ENCODE measurements at regions not wholly inside any gene's neighbourhood (a gene's known extent, or its start where the extent isn't known, plus 50 kb on each side); places are given as distances from the start of the nearest gene placed in this dataset.

- no peak for DNase-seq
These were observed 642.2 kb downstream of the BRD1 start for GRCh38 chr22:49185312-49185969.

- no peak for DNase-seq
These were observed 642.9 kb downstream of the BRD1 start for GRCh38 chr22:49184736-49185135.

GRCh38 chr22:49183826-49184216 is 643.9 kb downstream of the BRD1 start:
- no peak for DNase-seq

GRCh38 chr22:49183208-49183825 is 644.4 kb downstream of the BRD1 start:
- no peak for DNase-seq

- no peak for DNase-seq
These were observed 645.3 kb downstream of the BRD1 start for GRCh38 chr22:49182416-49182815.

GRCh38 chr22:49181942-49182341 is 645.7 kb downstream of the BRD1 start:
- no peak for DNase-seq

- DNase-seq = no peak
These were observed 646.2 kb downstream of the BRD1 start for GRCh38 chr22:49181431-49181830.

GRCh38 chr22:49180683-49181024 is 647.0 kb downstream of the BRD1 start:
- no peak for DNase-seq

GRCh38 chr22:49179886-49180682 is 647.6 kb downstream of the BRD1 start:
- DNase-seq = no peak

GRCh38 chr22:49179175-49179574 is 648.5 kb downstream of the BRD1 start:
- DNase-seq = no peak

GRCh38 chr22:49178246-49179005 is 649.2 kb downstream of the BRD1 start:
- no peak for DNase-seq

GRCh38 chr22:49177666-49178065 is 650.0 kb downstream of the BRD1 start:
- no peak for DNase-seq

GRCh38 chr22:49176956-49177355 is 650.7 kb downstream of the BRD1 start:
- DNase-seq = no peak

GRCh38 chr22:49170053-49170452 is 657.6 kb downstream of the BRD1 start:
- no peak for DNase-seq

- DNase-seq = no peak
These were observed 658.5 kb downstream of the BRD1 start for GRCh38 chr22:49169074-49169744.

- no peak for DNase-seq
These were observed 659.4 kb downstream of the BRD1 start for GRCh38 chr22:49168219-49168813.

- no peak for DNase-seq
These were observed 660.9 kb downstream of the BRD1 start for GRCh38 chr22:49166746-49167145.

- DNase-seq = no peak
These were observed 661.5 kb downstream of the BRD1 start for GRCh38 chr22:49166211-49166610.

- no peak for DNase-seq
These were observed 662.8 kb downstream of the BRD1 start for GRCh38 chr22:49164773-49165320.

- DNase-seq = no peak
These were observed 663.5 kb downstream of the BRD1 start for GRCh38 chr22:49163960-49164690.
